HEK293 (cell line): ENCODE measurements at regions not wholly inside any gene's neighbourhood (a gene's known extent, or its start where the extent isn't known, plus 50 kb on each side); places are given as distances from the start of the nearest gene placed in this dataset.

Experiments
- CTCF ChIA-PET: fragments of 350-600 bp; formaldehyde crosslinking; extraction: SDS; loops from one replicate; lab custom pipeline; 2021; ENCODE audit warnings: antibody characterized with exemption; lab: Yijun Ruan, JAX
- POLR2A ChIA-PET: fragments of 300-600 bp; formaldehyde crosslinking; extraction: SDS; loops from one replicate; lab custom pipeline; 2020; ENCODE audit warnings: antibody characterized with exemption, inconsistent platforms; lab: Yijun Ruan, JAX
- H3K27ac ChIP-seq: fragments of 200-500 bp; sonication (Bioruptor generic); 2 replicates; pipeline ENCODE4 v1.5.1; 2014; ENCODE audit warnings: low read depth, low read length, control low read depth, inconsistent platforms; ENCODE audit errors: extremely low read depth
- H3K36me3 ChIP-seq, 2 experiments: fragments of 200-500 bp in 1 of 2; sonication (Bioruptor generic) in 1 of 2; 1 replicate in 1 of 2; 2 replicates in 1 of 2; pipeline ENCODE4 v1.5.1; 2014 to 2017; ENCODE audit warnings: inconsistent platforms in 2 of 2, low read length in 2 of 2; ENCODE audit not compliant: control insufficient read depth in 2 of 2, insufficient read depth in 1 of 2
- H3K4me1 ChIP-seq: fragments of 200-500 bp; sonication (Bioruptor generic); 2 replicates; pipeline ENCODE4 v1.5.1; 2014; ENCODE audit warnings: mild to moderate bottlenecking, low read length, inconsistent platforms; ENCODE audit not compliant: control insufficient read depth, insufficient read depth
- H3K4me3 ChIP-seq: 2 replicates; pipeline ENCODE4 v1.5.1; 2011; ENCODE audit warnings: low read depth, mild to moderate bottlenecking, control low read depth, low read length, moderate library complexity
- H3K9me3 ChIP-seq: fragments of 200-500 bp; sonication (Bioruptor generic); 2 replicates; pipeline ENCODE4 v1.5.1; 2014; ENCODE audit warnings: low read depth, low read length, inconsistent platforms; ENCODE audit not compliant: control insufficient read depth, insufficient read depth
- GLI2 ChIP-seq: fragments of 450-650 bp; formaldehyde crosslinking; IDR thresholded peaks from 2 replicates; pipeline ENCODE4; 2017; ENCODE audit warnings: missing biosample characterization, missing genetic modification characterization, low read depth, borderline replicate concordance
- HOXD13 ChIP-seq: sonication (generic); formaldehyde crosslinking; IDR thresholded peaks from 2 replicates; pipeline ENCODE4 v1.8.0; 2022; ENCODE audit warnings: missing genetic modification reagents, borderline replicate concordance
- IKZF3 ChIP-seq: fragments of 450-650 bp; IDR thresholded peaks from 2 replicates; pipeline ENCODE4 v1.5.0; 2018; ENCODE audit warnings: missing biosample characterization, mild to moderate bottlenecking, missing genetic modification characterization, moderate library complexity
- KLF9 ChIP-seq: fragments of 450-650 bp; formaldehyde crosslinking; IDR thresholded peaks from 2 replicates; pipeline ENCODE4 v1.5.1; 2016; ENCODE audit warnings: missing biosample characterization, missing genetic modification characterization, low read depth
- MEIS1 ChIP-seq: sonication (generic); formaldehyde crosslinking; IDR thresholded peaks from 2 replicates; pipeline ENCODE4 v1.8.1; 2022; ENCODE audit warnings: missing genetic modification reagents, mild to moderate bottlenecking, borderline replicate concordance
- SETDB1 ChIP-seq: IDR thresholded peaks from one replicate; pipeline ENCODE4 v1.6.1; 2017; ENCODE audit warnings: mild to moderate bottlenecking, low read length, moderate library complexity, mixed read lengths; ENCODE audit not compliant: insufficient read length
- ZBTB17 ChIP-seq: fragments of 450-650 bp; formaldehyde crosslinking; IDR thresholded peaks from 2 replicates; pipeline ENCODE4 v1.5.1; 2016; ENCODE audit warnings: missing biosample characterization, missing genetic modification characterization
- ZBTB21 ChIP-seq: fragments of 450-650 bp; formaldehyde crosslinking; IDR thresholded peaks from 2 replicates; pipeline ENCODE4 v1.5.1; 2017; ENCODE audit warnings: missing biosample characterization, missing genetic modification characterization
- ZBTB7A ChIP-seq: fragments of 450-650 bp; formaldehyde crosslinking; IDR thresholded peaks from 2 replicates; pipeline ENCODE4 v1.5.1; 2016; ENCODE audit warnings: low read depth, missing biosample characterization, missing genetic modification characterization
- ZFHX2 ChIP-seq: fragments of 450-650 bp; formaldehyde crosslinking; conservative IDR thresholded peaks from 2 replicates; pipeline ENCODE4 v1.5.1; 2016; ENCODE audit warnings: missing biosample characterization, missing genetic modification characterization
- ZNF112 ChIP-seq: fragments of 450-650 bp; formaldehyde crosslinking; IDR thresholded peaks from 2 replicates; pipeline ENCODE4 v1.5.0; 2017; ENCODE audit warnings: missing biosample characterization, missing genetic modification characterization
- ZNF140 ChIP-seq: fragments of 450-650 bp; formaldehyde crosslinking; IDR thresholded peaks from 2 replicates; pipeline ENCODE4 v1.5.1; 2016; ENCODE audit warnings: missing biosample characterization, missing genetic modification characterization
- ZNF202 ChIP-seq: fragments of 450-650 bp; formaldehyde crosslinking; IDR thresholded peaks from 2 replicates; pipeline ENCODE4 v1.5.1; 2016; ENCODE audit warnings: missing biosample characterization, missing genetic modification characterization, borderline replicate concordance
- ZNF214 ChIP-seq: fragments of 450-650 bp; formaldehyde crosslinking; IDR thresholded peaks from 2 replicates; pipeline ENCODE4 v1.5.1; 2017; ENCODE audit warnings: missing biosample characterization, mild to moderate bottlenecking, missing genetic modification characterization, borderline replicate concordance
- ZNF366 ChIP-seq: fragments of 450-650 bp; formaldehyde crosslinking; conservative IDR thresholded peaks from 2 replicates; pipeline ENCODE4 v1.5.1; 2016; ENCODE audit warnings: missing biosample characterization, missing genetic modification characterization
- ZNF394 ChIP-seq: fragments of 450-650 bp; formaldehyde crosslinking; IDR thresholded peaks from 2 replicates; pipeline ENCODE4 v1.5.1; 2016; ENCODE audit warnings: missing biosample characterization, missing genetic modification characterization, mild to moderate bottlenecking, moderate library complexity, borderline replicate concordance
- ZNF416 ChIP-seq: fragments of 450-650 bp; formaldehyde crosslinking; IDR thresholded peaks from 2 replicates; pipeline ENCODE4 v1.5.1; 2016; ENCODE audit warnings: missing biosample characterization, missing genetic modification characterization
- ZNF473 ChIP-seq: fragments of 450-650 bp; formaldehyde crosslinking; IDR thresholded peaks from 2 replicates; pipeline ENCODE4 v1.5.1; 2017; ENCODE audit warnings: missing biosample characterization, missing genetic modification characterization
- ZNF514 ChIP-seq: fragments of 450-650 bp; formaldehyde crosslinking; IDR thresholded peaks from 2 replicates; pipeline ENCODE4 v1.5.1; 2016; ENCODE audit warnings: missing biosample characterization, missing genetic modification characterization
- ZNF521 ChIP-seq: fragments of 450-650 bp; formaldehyde crosslinking; IDR thresholded peaks from 2 replicates; pipeline ENCODE4 v1.5.1; 2017; ENCODE audit warnings: missing biosample characterization, mild to moderate bottlenecking, missing genetic modification characterization
- ZNF560 ChIP-seq: fragments of 450-650 bp; formaldehyde crosslinking; IDR thresholded peaks from 2 replicates; pipeline ENCODE4 v1.5.1; 2017; ENCODE audit warnings: missing biosample characterization, missing genetic modification characterization, borderline replicate concordance
- ZNF624 ChIP-seq: fragments of 450-650 bp; formaldehyde crosslinking; IDR thresholded peaks from 2 replicates; pipeline ENCODE4 v1.5.1; 2017; ENCODE audit warnings: missing biosample characterization, missing genetic modification characterization
- ZNF654 ChIP-seq: fragments of 450-650 bp; formaldehyde crosslinking; IDR thresholded peaks from 2 replicates; pipeline ENCODE4 v1.5.1; 2016; ENCODE audit warnings: low read depth, missing biosample characterization, missing genetic modification characterization
- ZNF768 ChIP-seq: fragments of 450-650 bp; formaldehyde crosslinking; IDR thresholded peaks from 2 replicates; pipeline ENCODE4 v1.5.1; 2018; ENCODE audit warnings: missing biosample characterization, mild to moderate bottlenecking, missing genetic modification characterization
- TF ChIP-seq, protein P1 (sequence below): fragments of 450-650 bp; formaldehyde crosslinking; IDR thresholded peaks from 2 replicates; pipeline ENCODE4 v1.5.1; 2016; ENCODE audit warnings: missing biosample characterization, missing genetic modification characterization
- TF ChIP-seq, protein P2 (sequence below): IDR thresholded peaks from 2 replicates; pipeline ENCODE4 v1.6.1; 2011; ENCODE audit warnings: mild to moderate bottlenecking, low read depth, low read length, borderline replicate concordance
- TF ChIP-seq, protein P3 (sequence below): fragments of 450-650 bp; formaldehyde crosslinking; IDR thresholded peaks from 2 replicates; pipeline ENCODE4 v1.5.1; 2016; ENCODE audit warnings: missing biosample characterization, missing genetic modification characterization
- TF ChIP-seq, protein P4 (sequence below): fragments of 450-650 bp; formaldehyde crosslinking; IDR thresholded peaks from 2 replicates; pipeline ENCODE4 v1.5.1; 2017; ENCODE audit warnings: missing biosample characterization, missing genetic modification characterization

DNA sequence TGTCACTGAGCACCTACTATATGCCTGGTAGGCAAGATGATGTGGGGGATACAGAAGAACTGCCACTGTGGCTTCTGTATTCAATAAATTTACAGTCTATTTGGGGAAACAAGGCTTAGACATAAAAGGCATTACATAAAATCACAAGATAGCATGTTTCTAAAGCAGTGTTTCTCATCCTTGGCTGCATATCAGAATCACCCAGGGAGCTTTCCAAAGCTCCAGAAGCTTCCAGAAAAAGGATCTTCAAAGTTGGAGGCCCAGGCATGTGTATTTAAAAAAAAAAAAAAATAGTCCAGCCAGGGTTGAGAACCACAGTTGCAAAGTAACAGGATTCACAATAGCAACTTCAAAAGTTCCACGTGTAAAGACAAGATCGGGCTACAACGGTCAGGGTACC, 112.4 kb upstream of the SPACA1 start:
- CTCF ChIA-PET = no interaction called here

DNA sequence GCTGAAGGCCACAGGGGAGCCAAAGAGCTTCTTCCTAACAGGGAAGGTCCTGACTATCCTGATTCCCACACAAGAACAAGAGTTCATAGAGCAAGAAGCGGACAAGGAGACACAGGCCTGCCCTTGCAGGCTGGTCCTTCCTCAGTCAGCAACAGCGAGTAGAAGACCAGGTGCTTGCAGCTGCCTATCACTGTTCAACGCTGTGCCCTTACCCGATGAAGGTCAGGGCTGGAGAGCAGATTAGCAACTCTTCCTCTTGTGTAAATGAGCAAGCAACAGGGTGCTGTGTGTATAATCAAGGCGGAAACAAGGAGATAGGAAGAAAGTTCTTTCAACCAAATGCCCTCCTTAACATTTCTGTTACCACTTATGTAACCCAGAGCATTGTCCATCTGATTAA, 115.3 kb upstream of the SPACA1 start:
- POLR2A ChIA-PET = no interaction called here
- Histone ChIP-seq H3K9me3 (no peaks in the 10 kb centered on the region), H3K4me1 (no peaks in the 10 kb centered on the region), H3K36me3 (no peaks in the 10 kb centered on the region), H3K27ac (no peak overlapping the region), H3K4me3 (no peak overlapping the region)
- no peak for TF ChIP-seq ZNF214
- no peak for TF ChIP-seq HOXD13
- no peak for TF ChIP-seq ZNF768
- TF ChIP-seq SETDB1 = no peak
- TF ChIP-seq, protein P1, sequence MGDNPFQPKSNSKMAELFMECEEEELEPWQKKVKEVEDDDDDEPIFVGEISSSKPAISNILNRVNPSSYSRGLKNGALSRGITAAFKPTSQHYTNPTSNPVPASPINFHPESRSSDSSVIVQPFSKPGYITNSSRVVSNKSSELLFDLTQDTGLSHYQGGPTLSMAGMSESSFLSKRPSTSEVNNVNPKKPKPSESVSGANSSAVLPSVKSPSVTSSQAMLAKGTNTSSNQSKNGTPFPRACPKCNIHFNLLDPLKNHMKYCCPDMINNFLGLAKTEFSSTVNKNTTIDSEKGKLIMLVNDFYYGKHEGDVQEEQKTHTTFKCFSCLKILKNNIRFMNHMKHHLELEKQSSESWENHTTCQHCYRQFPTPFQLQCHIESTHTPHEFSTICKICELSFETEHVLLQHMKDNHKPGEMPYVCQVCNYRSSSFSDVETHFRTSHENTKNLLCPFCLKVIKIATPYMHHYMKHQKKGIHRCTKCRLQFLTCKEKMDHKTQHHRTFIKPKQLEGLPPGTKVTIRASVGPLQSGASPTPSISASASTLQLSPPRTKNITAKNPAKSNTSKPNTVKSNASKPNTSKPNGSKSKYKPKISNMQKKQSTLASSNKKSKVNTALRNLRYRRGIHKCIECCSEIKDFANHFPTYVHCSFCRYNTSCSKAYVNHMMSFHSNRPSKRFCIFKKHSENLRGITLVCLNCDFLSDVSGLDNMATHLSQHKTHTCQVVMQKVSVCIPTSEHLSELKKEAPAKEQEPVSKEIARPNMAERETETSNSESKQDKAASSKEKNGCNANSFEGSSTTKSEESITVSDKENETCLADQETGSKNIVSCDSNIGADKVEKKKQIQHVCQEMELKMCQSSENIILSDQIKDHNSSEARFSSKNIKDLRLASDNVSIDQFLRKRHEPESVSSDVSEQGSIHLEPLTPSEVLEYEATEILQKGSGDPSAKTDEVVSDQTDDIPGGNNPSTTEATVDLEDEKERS (tag by site-specific recombination) = no peak
- no peak for TF ChIP-seq ZNF473
- TF ChIP-seq ZBTB21 (tag by site-specific recombination) = no peak
- TF ChIP-seq, protein P2, sequence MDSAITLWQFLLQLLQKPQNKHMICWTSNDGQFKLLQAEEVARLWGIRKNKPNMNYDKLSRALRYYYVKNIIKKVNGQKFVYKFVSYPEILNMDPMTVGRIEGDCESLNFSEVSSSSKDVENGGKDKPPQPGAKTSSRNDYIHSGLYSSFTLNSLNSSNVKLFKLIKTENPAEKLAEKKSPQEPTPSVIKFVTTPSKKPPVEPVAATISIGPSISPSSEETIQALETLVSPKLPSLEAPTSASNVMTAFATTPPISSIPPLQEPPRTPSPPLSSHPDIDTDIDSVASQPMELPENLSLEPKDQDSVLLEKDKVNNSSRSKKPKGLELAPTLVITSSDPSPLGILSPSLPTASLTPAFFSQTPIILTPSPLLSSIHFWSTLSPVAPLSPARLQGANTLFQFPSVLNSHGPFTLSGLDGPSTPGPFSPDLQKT = no peak
- TF ChIP-seq ZFHX2 (tag by site-specific recombination) = no peak
- no peak for TF ChIP-seq ZNF624 (tag by site-specific recombination)
- no peak for TF ChIP-seq KLF9 (tag by site-specific recombination)
- TF ChIP-seq ZNF112 (tag by site-specific recombination) = no peak
- no peak for TF ChIP-seq ZNF521 (tag by site-specific recombination)
- CTCF ChIA-PET = interaction anchor here (0.7 to 1.8 kb wide), 3 partner anchors 12 to 939 kb away, joined by 3 to 5 read pairs (median 3); no protein-coding TSS in a partner anchor

More for the DNA sequence above, 112.4 kb upstream of the SPACA1 start:
- TF ChIP-seq ZNF202 (tag by site-specific recombination) (no peak), GLI2 (tag by site-specific recombination) (no peak), ZNF560 (no peak), ZBTB7A (no peak), MEIS1 (CRISPR knock-in tag) (no peak)
- POLR2A ChIA-PET = no interaction called here
- no peaks in the 10 kb centered on the region for H3K9me3 ChIP-seq
- no peak overlapping the region for H3K27ac ChIP-seq
- H3K4me3 ChIP-seq = no peak overlapping the region
- no peaks in the 10 kb centered on the region for H3K4me1 ChIP-seq
- H3K36me3 ChIP-seq = no peaks in the 10 kb centered on the region

DNA sequence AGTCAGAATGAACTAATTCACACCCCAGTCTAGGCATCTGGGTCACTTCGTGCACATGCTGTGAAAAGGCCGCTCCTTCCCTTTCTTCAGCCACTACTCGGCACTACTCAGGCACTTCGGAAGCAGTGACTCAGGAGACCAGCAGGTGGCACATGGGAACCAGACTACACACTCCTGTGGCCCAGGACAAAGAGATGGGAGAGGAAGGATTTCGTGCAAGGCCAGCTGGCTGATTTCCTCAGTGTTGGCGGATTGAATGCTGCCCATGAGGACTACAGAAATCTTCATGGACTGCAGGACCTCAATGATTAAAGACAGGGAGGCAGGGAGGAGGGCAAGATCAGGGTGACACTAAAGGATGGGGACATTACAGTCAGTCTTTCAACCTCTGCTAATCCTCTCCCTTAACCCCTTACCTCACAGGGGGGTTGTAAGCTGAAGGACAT, 117.8 kb upstream of the SPACA1 start:
- POLR2A ChIA-PET = no interaction called here
- Histone ChIP-seq H3K4me3 (no peak overlapping the region), H3K36me3 (no peaks in the 10 kb centered on the region), H3K9me3 (no peaks in the 10 kb centered on the region), H3K27ac (no peak overlapping the region), H3K4me1 (no peaks in the 10 kb centered on the region)
- CTCF ChIA-PET = interaction anchor here (0.6 to 3.7 kb wide), 44 partner anchors 8 to 944 kb away, joined by 3 to 56 read pairs (median 4); no protein-coding TSS in a partner anchor
- no peak for TF ChIP-seq ZNF112 (tag by site-specific recombination)
- TF ChIP-seq ZBTB17 (tag by site-specific recombination) = peak; percentile 87
- TF ChIP-seq, protein P3, sequence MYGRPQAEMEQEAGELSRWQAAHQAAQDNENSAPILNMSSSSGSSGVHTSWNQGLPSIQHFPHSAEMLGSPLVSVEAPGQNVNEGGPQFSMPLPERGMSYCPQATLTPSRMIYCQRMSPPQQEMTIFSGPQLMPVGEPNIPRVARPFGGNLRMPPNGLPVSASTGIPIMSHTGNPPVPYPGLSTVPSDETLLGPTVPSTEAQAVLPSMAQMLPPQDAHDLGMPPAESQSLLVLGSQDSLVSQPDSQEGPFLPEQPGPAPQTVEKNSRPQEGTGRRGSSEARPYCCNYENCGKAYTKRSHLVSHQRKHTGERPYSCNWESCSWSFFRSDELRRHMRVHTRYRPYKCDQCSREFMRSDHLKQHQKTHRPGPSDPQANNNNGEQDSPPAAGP (tag by site-specific recombination) = peak; percentile 33; the same call in 1 of the 2 replicates
- peak; percentile 79 for TF ChIP-seq ZNF654 (tag by site-specific recombination)
- TF ChIP-seq ZNF514 (tag by site-specific recombination) = no peak
- TF ChIP-seq IKZF3 (tag by site-specific recombination) = peak; percentile 57
- no peak for TF ChIP-seq ZNF140 (tag by site-specific recombination)
- TF ChIP-seq ZNF416 = no peak
- TF ChIP-seq ZNF366 (tag by site-specific recombination) = 0 out of 2 replicates have a peak, but pooled peaks have one; percentile 15
- TF ChIP-seq, protein P4, sequence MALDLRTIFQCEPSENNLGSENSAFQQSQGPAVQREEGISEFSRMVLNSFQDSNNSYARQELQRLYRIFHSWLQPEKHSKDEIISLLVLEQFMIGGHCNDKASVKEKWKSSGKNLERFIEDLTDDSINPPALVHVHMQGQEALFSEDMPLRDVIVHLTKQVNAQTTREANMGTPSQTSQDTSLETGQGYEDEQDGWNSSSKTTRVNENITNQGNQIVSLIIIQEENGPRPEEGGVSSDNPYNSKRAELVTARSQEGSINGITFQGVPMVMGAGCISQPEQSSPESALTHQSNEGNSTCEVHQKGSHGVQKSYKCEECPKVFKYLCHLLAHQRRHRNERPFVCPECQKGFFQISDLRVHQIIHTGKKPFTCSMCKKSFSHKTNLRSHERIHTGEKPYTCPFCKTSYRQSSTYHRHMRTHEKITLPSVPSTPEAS (tag by site-specific recombination) = peak; percentile 44; the same call in 1 of the 2 replicates
- TF ChIP-seq ZNF394 (tag by site-specific recombination) = 0 out of 2 replicates have a peak, but pooled peaks have one; percentile 8
